Liver (tissue), 8 donors: ENCODE measurements at regions not wholly inside any gene's neighbourhood (a gene's known extent, or its start where the extent isn't known, plus 50 kb on each side); places are given as distances from the start of the nearest gene placed in this dataset.

ENCODE experiments used
- DNase-seq: peaks from one replicate; pipeline ENCODE4 v3.0.0-alpha.2; 2017; ENCODE audit warnings: low spot score
- H3K27ac ChIP-seq, 2 donors: one replicate each; pipeline ENCODE4 v1.7.0; 2013; ENCODE audit warnings: inconsistent platforms in 2 of 2, low read length in 2 of 2, control low read depth in 1 of 2, low read depth in 1 of 2, mild to moderate bottlenecking in 1 of 2
- H3K27me3 ChIP-seq, 4 donors: one replicate each; pipeline versions ENCODE4 v1.6.1 to v1.7.0; 2013; ENCODE audit warnings: low read length in 3 of 4, inconsistent platforms in 1 of 4, mild to moderate bottlenecking in 1 of 4, moderate library complexity in 1 of 4; ENCODE audit not compliant: control insufficient read depth in 4 of 4, insufficient read depth in 4 of 4
- H3K36me3 ChIP-seq, 4 donors: one replicate each; pipeline versions ENCODE4 v1.6.1 to v1.7.0; 2013; ENCODE audit warnings: low read length in 3 of 4, mild to moderate bottlenecking in 3 of 4, low read depth in 1 of 4, moderate library complexity in 1 of 4; ENCODE audit not compliant: control insufficient read depth in 4 of 4, insufficient read depth in 3 of 4
- H3K4me1 ChIP-seq, 4 donors: one replicate each; pipeline versions ENCODE4 v1.6.1 to v1.7.0; 2013; ENCODE audit warnings: low read length in 3 of 4, mild to moderate bottlenecking in 3 of 4, moderate library complexity in 1 of 4; ENCODE audit not compliant: control insufficient read depth in 4 of 4, insufficient read depth in 4 of 4
- H3K4me3 ChIP-seq, 3 donors: one replicate each; pipeline versions ENCODE4 v1.6.1 to v1.7.0; 2013; ENCODE audit warnings: low read length in 3 of 3, control low read depth in 1 of 3, low read depth in 1 of 3, mild to moderate bottlenecking in 1 of 3
- H3K9ac ChIP-seq, 2 donors: one replicate each; pipeline ENCODE4 v1.7.0; 2013; ENCODE audit warnings: low read length in 2 of 2, mild to moderate bottlenecking in 2 of 2, moderate library complexity in 2 of 2, control low read depth in 1 of 2, low read depth in 1 of 2
- H3K9me3 ChIP-seq, 4 donors: one replicate each; pipeline versions ENCODE4 v1.6.1 to v1.7.0; 2013; ENCODE audit warnings: low read length in 3 of 4; ENCODE audit not compliant: control insufficient read depth in 4 of 4
- CTCF ChIP-seq: fragments of 150-350 bp; IDR thresholded peaks from 2 replicates; pipeline ENCODE4 v1.5.1; 2017; ENCODE audit warnings: improper control_type of control experiment, low read depth, low read length; ENCODE audit not compliant: missing input control
- EGR1 ChIP-seq, 2 donors: IDR thresholded peaks; 2 replicates each; pipeline ENCODE4 v1.6.1; 2016 to 2018; ENCODE audit warnings: antibody characterized with exemption in 2 of 2, low read depth in 2 of 2
- FOXA1 ChIP-seq: IDR thresholded peaks from 2 replicates; pipeline ENCODE4 v1.6.1; 2016; ENCODE audit warnings: antibody characterized with exemption
- FOXA2 ChIP-seq: IDR thresholded peaks from 2 replicates; pipeline ENCODE4 v1.6.1; 2016; ENCODE audit warnings: antibody characterized with exemption
- GABPA ChIP-seq, 2 donors: IDR thresholded peaks in 1 of 2; conservative IDR thresholded peaks in 1 of 2; 2 replicates each; pipeline ENCODE4 v1.6.1; 2016; ENCODE audit warnings: antibody characterized with exemption in 2 of 2, mild to moderate bottlenecking in 1 of 2, moderate library complexity in 1 of 2
- HNF4A ChIP-seq, 2 donors: conservative IDR thresholded peaks; 2 replicates each; pipeline ENCODE4 v1.6.1; 2016; ENCODE audit warnings: antibody characterized with exemption in 2 of 2, mild to moderate bottlenecking in 2 of 2
- HNF4G ChIP-seq: IDR thresholded peaks from 2 replicates; pipeline ENCODE4 v1.6.1; 2016; ENCODE audit warnings: antibody characterized with exemption
- JUND ChIP-seq, 2 donors: IDR thresholded peaks; 2 replicates each; pipeline ENCODE4 v1.6.1; 2016; ENCODE audit warnings: antibody characterized with exemption in 2 of 2
- NR2F2 ChIP-seq: IDR thresholded peaks from 2 replicates; pipeline ENCODE4 v1.6.1; 2016; ENCODE audit warnings: antibody characterized with exemption
- RAD21 ChIP-seq, 2 donors: IDR thresholded peaks; 2 replicates each; pipeline ENCODE4 v1.6.1; 2016; ENCODE audit warnings: antibody characterized with exemption in 2 of 2, mild to moderate bottlenecking in 2 of 2
- REST ChIP-seq: IDR thresholded peaks from 2 replicates; pipeline ENCODE4 v1.6.1; 2016; ENCODE audit warnings: antibody characterized with exemption, mild to moderate bottlenecking
- RXRA ChIP-seq, 2 donors: IDR thresholded peaks; 2 replicates each; pipeline ENCODE4 v1.6.1; 2017 to 2018; ENCODE audit warnings: antibody characterized with exemption in 2 of 2, mild to moderate bottlenecking in 1 of 2
- SP1 ChIP-seq: IDR thresholded peaks from 2 replicates; pipeline ENCODE4 v1.6.1; 2018; ENCODE audit warnings: antibody characterized with exemption, mild to moderate bottlenecking
- TAF1 ChIP-seq: conservative IDR thresholded peaks from 2 replicates; pipeline ENCODE4 v1.6.1; 2016; ENCODE audit warnings: antibody characterized with exemption, mild to moderate bottlenecking
- YY1 ChIP-seq: IDR thresholded peaks from 2 replicates; pipeline ENCODE4 v1.6.1; 2016; ENCODE audit warnings: antibody characterized with exemption, mild to moderate bottlenecking
- WGBS: extraction: QIAGEN DNeasy Blood & Tissue Kit; methylation state at CpG from one replicate; pipeline ENCODE4 v1.1.7; 2013; 5-methylcytosine and 5-hydroxymethylcytosine counted together
- TF ChIP-seq, protein P1 (sequence below): IDR thresholded peaks from 2 replicates; pipeline ENCODE4 v1.6.1; 2016; ENCODE audit warnings: antibody characterized with exemption
- TF ChIP-seq, protein P2 (sequence below): IDR thresholded peaks from 2 replicates; pipeline ENCODE4 v1.6.1; 2016; ENCODE audit warnings: antibody characterized with exemption
- TF ChIP-seq, protein P3 (sequence below): IDR thresholded peaks from 2 replicates; pipeline ENCODE4 v1.6.1; 2016; ENCODE audit warnings: antibody characterized with exemption
- donor health status: healthy.
- donor health status: healthy.
- donor health status: healthy.
- donor health status: healthy.
- donor health status: healthy.

DNA sequence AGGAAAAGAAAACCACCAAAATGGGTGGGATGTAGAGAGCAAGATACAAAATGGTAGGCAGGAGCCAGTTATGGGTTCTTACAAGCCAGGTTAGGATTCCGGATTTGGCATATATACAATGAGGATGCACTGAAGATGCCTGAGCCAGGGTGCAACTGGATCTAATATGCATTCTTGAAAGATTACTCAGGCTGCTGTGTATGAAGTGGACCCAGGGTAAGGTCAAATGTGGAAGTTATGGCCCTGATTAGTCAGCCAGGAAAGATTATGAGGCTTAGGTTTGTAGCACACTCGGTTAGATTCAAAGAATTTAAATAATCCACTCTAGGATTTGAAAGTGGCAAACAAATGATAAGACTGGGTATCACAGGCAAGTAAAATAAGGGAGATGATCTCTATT lies 1750.7 kb upstream of the FLRT2 start:
- no peak overlapping the region for H3K9ac ChIP-seq
- H3K27me3 ChIP-seq = no peaks in the 10 kb centered on the region
- TF ChIP-seq GABPA (IDR thresholded peaks at IDR 0.05 in 1 of 2, conservative IDR thresholded peaks at IDR 0.05 in 1 of 2) = no peak
- no peak for TF ChIP-seq FOXA1
- no peak for TF ChIP-seq HNF4A (conservative IDR thresholded peaks at IDR 0.05)
- no peak for TF ChIP-seq TAF1
- TF ChIP-seq NR2F2 = no peak
- TF ChIP-seq HNF4G = no peak
- DNase-seq = no peak
- no peaks in the 10 kb centered on the region for H3K4me1 ChIP-seq
- WGBS = 60% methylated on average over 2 of the region's 2 CpGs
- no peaks in the 10 kb centered on the region for H3K36me3 ChIP-seq
- no peaks in the 10 kb centered on the region for H3K9me3 ChIP-seq
- H3K27ac ChIP-seq = no peak overlapping the region
- no peak overlapping the region for H3K4me3 ChIP-seq

GRCh38 chr14:83780321-83780720 lies 1749.6 kb upstream of the FLRT2 start:
- TF ChIP-seq, protein P1, sequence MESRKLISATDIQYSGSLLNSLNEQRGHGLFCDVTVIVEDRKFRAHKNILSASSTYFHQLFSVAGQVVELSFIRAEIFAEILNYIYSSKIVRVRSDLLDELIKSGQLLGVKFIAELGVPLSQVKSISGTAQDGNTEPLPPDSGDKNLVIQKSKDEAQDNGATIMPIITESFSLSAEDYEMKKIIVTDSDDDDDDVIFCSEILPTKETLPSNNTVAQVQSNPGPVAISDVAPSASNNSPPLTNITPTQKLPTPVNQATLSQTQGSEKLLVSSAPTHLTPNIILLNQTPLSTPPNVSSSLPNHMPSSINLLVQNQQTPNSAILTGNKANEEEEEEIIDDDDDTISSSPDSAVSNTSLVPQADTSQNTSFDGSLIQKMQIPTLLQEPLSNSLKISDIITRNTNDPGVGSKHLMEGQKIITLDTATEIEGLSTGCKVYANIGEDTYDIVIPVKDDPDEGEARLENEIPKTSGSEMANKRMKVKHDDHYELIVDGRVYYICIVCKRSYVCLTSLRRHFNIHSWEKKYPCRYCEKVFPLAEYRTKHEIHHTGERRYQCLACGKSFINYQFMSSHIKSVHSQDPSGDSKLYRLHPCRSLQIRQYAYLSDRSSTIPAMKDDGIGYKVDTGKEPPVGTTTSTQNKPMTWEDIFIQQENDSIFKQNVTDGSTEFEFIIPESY = no peak
- no peak for TF ChIP-seq GABPA (IDR thresholded peaks at IDR 0.05 in 1 of 2, conservative IDR thresholded peaks at IDR 0.05 in 1 of 2)
- TF ChIP-seq JUND (IDR thresholded peaks at IDR 0.05) = no peak
- no peak for TF ChIP-seq HNF4A (conservative IDR thresholded peaks at IDR 0.05)
- no peak for TF ChIP-seq CTCF
- TF ChIP-seq HNF4G = no peak
- no peak for TF ChIP-seq FOXA1
- TF ChIP-seq FOXA2 = no peak
- TF ChIP-seq REST = no peak
- TF ChIP-seq, protein P2, sequence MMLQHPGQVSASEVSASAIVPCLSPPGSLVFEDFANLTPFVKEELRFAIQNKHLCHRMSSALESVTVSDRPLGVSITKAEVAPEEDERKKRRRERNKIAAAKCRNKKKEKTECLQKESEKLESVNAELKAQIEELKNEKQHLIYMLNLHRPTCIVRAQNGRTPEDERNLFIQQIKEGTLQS = no peak
- no peak for TF ChIP-seq NR2F2
- TF ChIP-seq, protein P3, sequence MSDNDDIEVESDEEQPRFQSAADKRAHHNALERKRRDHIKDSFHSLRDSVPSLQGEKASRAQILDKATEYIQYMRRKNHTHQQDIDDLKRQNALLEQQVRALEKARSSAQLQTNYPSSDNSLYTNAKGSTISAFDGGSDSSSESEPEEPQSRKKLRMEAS = no peak
- no peak for TF ChIP-seq TAF1
- no peak for TF ChIP-seq RXRA (IDR thresholded peaks at IDR 0.05)
- TF ChIP-seq SP1 = no peak
- no peak for TF ChIP-seq RAD21 (IDR thresholded peaks at IDR 0.05)
- TF ChIP-seq YY1 = no peak
- no peak for TF ChIP-seq EGR1 (IDR thresholded peaks at IDR 0.05; ENCODE audit: low read depth in 2 of 2)
- H3K9me3 ChIP-seq = no peaks in the 10 kb centered on the region
- no peaks in the 10 kb centered on the region for H3K27me3 ChIP-seq
- no peak overlapping the region for H3K27ac ChIP-seq
- no peaks in the 10 kb centered on the region for H3K36me3 ChIP-seq
- no peak overlapping the region for H3K4me3 ChIP-seq
- H3K9ac ChIP-seq = no peak overlapping the region
- no peak for DNase-seq
- H3K4me1 ChIP-seq = no peaks in the 10 kb centered on the region
- 53% methylated on average over 3 of the region's 3 CpGs for WGBS
